GM12873 (cell line): ENCODE measurements at regions not wholly inside any gene's neighbourhood (a gene's known extent, or its start where the extent isn't known, plus 50 kb on each side); places are given as distances from the start of the nearest gene placed in this dataset.
A peak's percentile ranks its signal among the peaks of the same experiment; 100 is the strongest.

Source experiments
- TF ChIP-seq, protein P1 (sequence below): IDR thresholded peaks from 2 replicates; pipeline ENCODE4 v1.5.1; 2012; ENCODE audit warnings: low read depth, mild to moderate bottlenecking, moderate library complexity, low read length, control low read depth; ENCODE audit not compliant: insufficient read depth; ENCODE audit errors: missing control alignments

DNA sequence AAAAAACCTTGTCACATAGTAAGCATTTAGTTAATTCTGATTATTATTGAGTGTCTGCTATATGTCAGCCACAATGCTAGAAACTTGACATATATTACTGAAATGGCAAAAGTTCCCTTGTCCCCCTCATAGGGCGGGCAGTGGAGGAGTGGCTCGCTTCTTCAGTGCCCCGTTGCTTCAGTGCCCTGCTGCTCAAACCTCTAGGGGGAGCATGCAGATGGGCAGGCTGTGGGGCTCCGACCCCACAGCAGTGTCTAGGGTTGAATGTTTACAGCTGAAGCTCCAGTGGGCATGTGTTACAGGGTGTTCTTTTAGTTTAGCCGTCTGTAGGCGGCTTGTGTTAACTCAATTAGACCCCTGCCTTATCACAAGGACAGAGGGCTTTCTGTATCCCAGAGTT is 86.5 kb upstream of the GPC3 start:
- TF ChIP-seq, protein P1, sequence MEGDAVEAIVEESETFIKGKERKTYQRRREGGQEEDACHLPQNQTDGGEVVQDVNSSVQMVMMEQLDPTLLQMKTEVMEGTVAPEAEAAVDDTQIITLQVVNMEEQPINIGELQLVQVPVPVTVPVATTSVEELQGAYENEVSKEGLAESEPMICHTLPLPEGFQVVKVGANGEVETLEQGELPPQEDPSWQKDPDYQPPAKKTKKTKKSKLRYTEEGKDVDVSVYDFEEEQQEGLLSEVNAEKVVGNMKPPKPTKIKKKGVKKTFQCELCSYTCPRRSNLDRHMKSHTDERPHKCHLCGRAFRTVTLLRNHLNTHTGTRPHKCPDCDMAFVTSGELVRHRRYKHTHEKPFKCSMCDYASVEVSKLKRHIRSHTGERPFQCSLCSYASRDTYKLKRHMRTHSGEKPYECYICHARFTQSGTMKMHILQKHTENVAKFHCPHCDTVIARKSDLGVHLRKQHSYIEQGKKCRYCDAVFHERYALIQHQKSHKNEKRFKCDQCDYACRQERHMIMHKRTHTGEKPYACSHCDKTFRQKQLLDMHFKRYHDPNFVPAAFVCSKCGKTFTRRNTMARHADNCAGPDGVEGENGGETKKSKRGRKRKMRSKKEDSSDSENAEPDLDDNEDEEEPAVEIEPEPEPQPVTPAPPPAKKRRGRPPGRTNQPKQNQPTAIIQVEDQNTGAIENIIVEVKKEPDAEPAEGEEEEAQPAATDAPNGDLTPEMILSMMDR: peak; percentile 15

DNA sequence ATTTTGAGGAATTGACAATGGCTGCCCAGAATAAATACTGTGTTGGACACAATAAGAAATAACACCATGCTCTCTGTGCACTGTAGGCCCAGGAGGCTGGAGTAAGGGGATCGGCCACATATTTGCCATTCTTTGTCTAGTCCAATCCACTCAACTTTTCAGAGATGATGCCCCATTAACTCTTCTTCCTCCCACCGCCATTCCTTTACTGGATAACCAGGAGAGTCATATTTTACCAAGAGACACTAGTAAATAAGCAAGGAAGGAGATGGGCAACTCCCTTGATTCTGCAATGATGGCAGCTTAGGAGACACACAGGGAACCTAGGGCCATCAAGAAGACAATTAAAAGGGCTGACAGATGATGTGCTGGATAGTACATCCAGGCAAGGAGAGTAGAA is 87.9 kb upstream of the GPC3 start:
- TF ChIP-seq, protein P1: no peak

DNA sequence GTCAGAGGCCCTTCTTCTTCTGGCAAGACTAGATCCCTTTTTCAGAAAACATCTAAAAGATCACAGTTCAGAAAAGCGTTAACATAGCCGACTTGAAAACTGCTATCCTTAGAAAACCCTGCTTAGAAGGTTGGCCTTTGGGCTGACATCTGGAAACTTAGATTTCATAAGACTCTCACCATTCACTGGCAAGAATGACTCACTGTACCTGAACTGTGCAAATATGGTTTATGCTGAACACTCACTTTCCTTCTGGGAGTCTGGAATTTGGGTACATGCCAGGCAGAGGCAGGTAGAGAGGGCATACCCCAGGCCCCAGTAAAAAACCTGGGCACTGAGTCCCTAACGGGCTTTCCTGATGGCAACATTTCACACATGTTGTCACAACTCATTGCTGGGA is 88.8 kb upstream of the GPC3 start:
- TF ChIP-seq, protein P1: no peak

DNA sequence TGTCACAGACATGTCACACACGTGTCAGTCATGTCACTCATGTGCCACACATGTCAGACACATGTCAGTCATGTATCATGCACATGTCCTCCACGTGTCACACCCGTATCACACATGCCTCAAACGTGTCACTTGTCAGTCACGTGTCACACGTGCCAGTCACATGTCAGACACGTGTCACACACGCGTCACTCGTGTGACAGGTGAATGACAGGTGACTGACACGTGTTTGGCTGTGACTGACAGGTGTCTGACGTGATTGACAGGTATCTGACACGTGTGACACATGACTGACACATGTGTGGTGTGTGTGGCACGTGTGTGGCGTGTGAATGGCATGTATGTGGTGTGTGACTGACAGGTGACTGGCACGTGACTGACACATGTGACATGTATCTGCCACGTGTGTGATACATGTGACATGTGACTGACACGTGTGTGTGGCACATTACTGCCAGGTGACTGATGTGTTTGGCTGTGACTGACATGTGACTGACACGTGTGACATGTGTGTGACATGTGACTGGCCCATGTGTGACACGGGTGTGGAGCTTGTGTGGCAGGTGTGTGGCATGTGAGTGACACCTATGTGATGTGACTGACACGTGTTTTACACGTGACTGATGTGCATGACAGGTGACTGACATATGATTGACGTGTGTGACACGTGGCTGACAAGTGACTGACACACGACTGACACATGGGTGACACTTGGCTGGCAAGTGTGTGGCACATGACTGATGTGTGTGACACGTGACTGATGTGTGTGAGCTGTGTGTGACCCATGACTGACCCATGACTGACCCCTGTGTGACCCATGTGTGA is 90.7 kb upstream of the GPC3 start:
- TF ChIP-seq, protein P1: no peak

DNA sequence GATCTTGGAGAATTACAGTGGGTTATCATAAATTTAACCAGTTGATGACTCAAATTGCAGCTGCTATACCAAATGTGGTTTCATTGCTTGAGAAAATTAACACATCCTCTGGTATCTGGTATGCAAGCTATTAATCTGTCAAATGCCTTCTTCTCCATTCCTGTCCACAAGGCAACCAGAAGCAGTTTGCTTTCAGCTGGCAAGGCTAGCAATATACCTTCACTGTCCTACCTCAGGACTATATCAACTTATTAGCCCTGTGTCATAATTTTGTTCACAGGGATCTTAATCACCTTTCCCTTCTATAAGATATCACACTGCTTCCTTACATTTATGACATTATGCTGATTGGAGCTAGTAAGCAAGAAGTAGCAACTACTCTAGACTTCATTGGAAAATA is 110.0 kb upstream of the GPC3 start:
- TF ChIP-seq, protein P1: no peak

DNA sequence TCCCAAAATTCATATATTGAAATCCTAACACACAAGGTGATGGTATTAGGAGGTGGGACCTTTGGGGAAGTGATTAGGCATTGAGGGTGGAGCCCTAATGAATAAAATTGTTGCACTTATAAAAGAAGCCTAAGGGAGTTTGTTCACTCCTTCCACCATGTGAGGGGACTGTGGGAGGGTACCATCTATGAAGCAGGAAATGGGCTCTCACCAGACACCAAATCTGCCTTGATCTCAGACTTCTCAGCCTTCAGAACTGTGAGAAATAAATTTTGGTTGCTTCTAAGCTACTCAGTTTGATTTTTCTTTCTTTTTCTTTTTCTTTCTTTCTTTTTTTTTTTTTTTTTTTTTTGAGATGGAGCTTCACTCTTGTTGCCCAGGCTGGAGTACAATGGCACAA is 116.2 kb upstream of the GPC3 start:
- TF ChIP-seq, protein P1: no peak

DNA sequence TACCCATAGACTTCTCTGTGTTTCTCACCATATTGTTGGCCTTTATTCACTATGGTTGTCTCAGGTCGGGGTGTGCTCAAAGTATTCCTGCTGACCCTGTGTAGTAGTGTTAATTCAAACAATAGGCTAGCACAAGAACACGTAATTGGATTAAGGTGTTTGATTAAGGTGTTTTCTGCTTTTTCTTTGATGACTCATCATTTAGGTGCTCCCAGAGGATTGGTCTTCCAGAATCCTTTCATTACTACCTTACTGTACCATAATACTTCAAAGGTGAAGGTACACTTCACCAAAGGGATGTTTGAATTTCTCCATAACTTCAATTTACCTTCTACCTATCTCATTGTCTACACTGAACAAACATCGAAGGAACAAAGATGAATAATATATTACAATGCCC is 121.7 kb upstream of the CCDC160 start:
- TF ChIP-seq, protein P1: no peak
